K562 (cell line): ENCODE measurements at regions not wholly inside any gene's neighbourhood (a gene's known extent, or its start where the extent isn't known, plus 50 kb on each side); places are given as distances from the start of the nearest gene placed in this dataset.

Experiments
- TCF7L2 ChIP-seq: fragments of 150-350 bp; IDR thresholded peaks from 2 replicates; pipeline ENCODE4 v1.6.1; 2016; ENCODE audit warnings: low read depth, mild to moderate bottlenecking, low read length, moderate library complexity
- TEAD2 ChIP-seq: fragments of 450-650 bp; IDR thresholded peaks from 2 replicates; pipeline ENCODE4 v1.6.1; 2016; ENCODE audit warnings: missing genetic modification characterization, control low read depth, missing compliant biosample characterization
- ZNF77 ChIP-seq: fragments of 250-450 bp; sonication (Bioruptor Pico); IDR thresholded peaks from 2 replicates; pipeline ENCODE4 v1.5.0; 2020
- TF ChIP-seq, protein P1 (sequence below), 3 experiments: IDR thresholded peaks in 2 of 3; conservative IDR thresholded peaks in 1 of 3; 2 replicates each; pipeline ENCODE4 v1.5.1; 2011 to 2012; ENCODE audit warnings: low read length in 3 of 3, mild to moderate bottlenecking in 3 of 3, control low read depth in 2 of 3, improper control_type of control experiment in 1 of 3, inconsistent platforms in 1 of 3, low read depth in 1 of 3, mixed read lengths in 1 of 3, moderate library complexity in 1 of 3; ENCODE audit not compliant: insufficient read depth in 2 of 3
- TF ChIP-seq, protein P2 (sequence below): sonication (generic); formaldehyde crosslinking; IDR thresholded peaks from 2 replicates; pipeline ENCODE4 v1.9.0; 2022; ENCODE audit warnings: mild to moderate bottlenecking, missing genetic modification reagents

DNA sequence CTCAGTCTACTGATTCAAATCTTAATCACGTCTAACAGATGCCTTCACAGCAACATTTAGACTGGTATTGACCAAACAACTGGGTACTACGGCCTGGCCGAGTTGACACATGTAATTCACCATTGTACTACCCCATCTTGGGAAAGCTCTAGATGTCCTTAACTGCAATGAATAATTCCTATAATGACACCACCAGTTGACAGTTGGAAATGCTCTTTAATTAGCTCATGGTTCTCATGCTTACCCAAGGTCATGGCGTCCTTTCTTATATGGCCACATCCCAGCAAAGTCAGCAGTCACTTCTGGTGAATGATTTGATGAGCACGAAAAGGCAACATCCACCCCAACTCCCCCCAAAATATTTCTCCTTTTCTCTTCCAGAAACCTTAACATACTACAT lies 150.9 kb downstream of the MYLK4 start:
- TF ChIP-seq, protein P1, sequence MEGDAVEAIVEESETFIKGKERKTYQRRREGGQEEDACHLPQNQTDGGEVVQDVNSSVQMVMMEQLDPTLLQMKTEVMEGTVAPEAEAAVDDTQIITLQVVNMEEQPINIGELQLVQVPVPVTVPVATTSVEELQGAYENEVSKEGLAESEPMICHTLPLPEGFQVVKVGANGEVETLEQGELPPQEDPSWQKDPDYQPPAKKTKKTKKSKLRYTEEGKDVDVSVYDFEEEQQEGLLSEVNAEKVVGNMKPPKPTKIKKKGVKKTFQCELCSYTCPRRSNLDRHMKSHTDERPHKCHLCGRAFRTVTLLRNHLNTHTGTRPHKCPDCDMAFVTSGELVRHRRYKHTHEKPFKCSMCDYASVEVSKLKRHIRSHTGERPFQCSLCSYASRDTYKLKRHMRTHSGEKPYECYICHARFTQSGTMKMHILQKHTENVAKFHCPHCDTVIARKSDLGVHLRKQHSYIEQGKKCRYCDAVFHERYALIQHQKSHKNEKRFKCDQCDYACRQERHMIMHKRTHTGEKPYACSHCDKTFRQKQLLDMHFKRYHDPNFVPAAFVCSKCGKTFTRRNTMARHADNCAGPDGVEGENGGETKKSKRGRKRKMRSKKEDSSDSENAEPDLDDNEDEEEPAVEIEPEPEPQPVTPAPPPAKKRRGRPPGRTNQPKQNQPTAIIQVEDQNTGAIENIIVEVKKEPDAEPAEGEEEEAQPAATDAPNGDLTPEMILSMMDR (IDR thresholded peaks at IDR 0.05 in 2 of 3, conservative IDR thresholded peaks at IDR 0.05 in 1 of 3; ENCODE audit: insufficient read depth in 2 of 3, low read depth in 1 of 3, low read length in 3 of 3), result no peak
- TF ChIP-seq, protein P2, sequence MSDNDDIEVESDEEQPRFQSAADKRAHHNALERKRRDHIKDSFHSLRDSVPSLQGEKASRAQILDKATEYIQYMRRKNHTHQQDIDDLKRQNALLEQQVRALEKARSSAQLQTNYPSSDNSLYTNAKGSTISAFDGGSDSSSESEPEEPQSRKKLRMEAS, result no peak
- TF ChIP-seq ZNF77 (CRISPR knock-in tag) (no peak), TEAD2 (tag) (no peak), TCF7L2 (no peak)
